HT-29 (cell line): ENCODE measurements at regions not wholly inside any gene's neighbourhood (a gene's known extent, or its start where the extent isn't known, plus 50 kb on each side); places are given as distances from the start of the nearest gene placed in this dataset.
"Not testable (repeated sequence)": the region's sequence is repeated elsewhere in the genome, so short reads cannot be mapped to it uniquely, and the experiment has no call there.

Experiments used
- DNase-seq: peaks from one replicate; pipeline ENCODE4 v3.0.0-alpha.2; 2015; ENCODE audit warnings: low spot score

DNA sequence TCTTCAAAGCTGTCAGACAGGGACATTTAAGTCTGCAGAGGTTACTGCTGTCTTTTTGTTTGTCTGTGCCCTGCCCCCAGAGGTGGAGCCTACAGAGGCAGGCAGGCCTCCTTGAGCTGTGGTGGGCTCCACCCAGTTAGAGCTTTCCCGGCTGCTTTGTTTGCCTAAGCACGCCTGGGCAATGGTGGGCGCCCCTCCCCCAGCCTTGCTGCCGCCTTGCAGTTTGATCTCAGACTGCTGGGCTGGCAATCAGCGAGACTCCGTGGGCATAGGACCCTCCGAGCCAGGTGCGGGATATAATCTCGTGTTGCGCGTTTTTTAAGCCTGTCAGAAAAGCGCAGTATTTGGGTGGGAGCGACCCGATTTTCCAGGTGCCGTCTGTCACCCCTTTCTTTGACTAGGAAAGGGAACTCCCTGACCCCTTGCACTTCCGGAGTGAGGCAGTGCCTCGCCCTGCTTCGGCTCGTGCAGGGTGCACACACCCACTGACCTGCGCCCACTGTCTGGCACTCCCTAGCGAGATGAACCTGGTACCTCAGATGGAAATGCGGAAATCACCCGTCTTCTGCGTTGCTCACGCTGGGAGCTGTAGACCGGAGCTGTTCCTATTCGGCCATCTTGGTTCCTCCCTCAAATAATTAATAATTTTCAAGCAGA is 1131.5 kb upstream of the ADGRL4 start:
- not testable (repeated sequence) for DNase-seq

DNA sequence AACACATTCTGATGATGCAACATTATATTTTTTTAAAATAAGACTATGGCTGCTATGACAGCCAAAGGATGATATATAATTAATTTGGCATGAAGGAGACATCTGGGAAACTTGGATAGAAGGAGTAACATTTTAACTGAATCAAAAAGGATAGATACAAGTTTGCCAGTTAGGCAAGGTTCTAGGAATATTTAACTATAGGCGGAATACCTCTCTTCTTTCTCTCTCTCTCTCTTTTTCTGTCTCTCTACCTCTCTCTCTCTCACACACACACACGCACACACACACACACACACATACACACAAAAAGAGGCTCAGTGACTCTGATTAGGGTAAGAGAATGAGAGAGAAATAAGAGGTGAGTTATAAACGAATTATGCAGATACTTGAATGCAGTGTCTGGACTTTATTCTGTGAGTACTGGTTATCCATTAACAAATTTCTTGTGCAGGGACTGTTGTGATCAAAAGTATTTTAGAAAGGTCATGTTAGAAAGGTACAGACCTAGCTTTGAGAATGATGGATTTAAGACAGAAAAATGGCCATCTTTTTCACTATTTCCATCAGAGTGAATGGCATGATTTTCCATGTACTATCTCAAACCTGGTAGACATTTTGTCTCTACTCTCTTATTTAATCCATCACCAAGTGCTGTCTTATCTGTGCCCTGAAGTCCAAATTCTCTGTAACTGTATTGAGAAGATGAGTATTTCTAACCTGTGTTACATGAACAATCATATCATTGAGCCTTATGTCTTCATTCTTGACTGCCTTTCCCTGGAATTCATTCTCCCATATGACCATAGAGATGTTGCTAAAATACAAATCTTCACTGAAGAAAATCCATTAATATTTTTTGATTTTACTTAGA is 1106.9 kb upstream of the ADGRL4 start:
- DNase-seq: no peak

- no peak for DNase-seq
These were observed 1094.6 kb upstream of the ADGRL4 start for GRCh38 chr1:80101159-80101558.

DNA sequence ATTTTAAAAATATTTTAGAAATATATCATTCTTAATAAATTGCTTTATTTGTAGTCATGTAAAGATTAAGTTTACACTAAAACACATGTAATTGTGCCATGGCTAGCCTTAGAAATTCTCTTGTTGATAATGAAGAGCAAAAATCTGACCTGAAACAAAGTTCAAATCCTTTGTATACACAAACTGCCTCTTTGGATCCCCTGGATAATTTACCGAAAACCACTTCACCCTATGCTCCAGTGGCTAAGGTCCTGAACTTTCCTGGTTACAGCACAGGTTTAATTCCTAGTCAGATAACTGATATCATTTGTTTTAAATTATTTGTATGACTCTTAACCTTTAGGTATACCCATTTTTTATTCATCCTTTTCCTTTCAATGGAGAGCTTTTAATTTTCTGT is 1093.2 kb upstream of the ADGRL4 start:
- no peak for DNase-seq

DNA sequence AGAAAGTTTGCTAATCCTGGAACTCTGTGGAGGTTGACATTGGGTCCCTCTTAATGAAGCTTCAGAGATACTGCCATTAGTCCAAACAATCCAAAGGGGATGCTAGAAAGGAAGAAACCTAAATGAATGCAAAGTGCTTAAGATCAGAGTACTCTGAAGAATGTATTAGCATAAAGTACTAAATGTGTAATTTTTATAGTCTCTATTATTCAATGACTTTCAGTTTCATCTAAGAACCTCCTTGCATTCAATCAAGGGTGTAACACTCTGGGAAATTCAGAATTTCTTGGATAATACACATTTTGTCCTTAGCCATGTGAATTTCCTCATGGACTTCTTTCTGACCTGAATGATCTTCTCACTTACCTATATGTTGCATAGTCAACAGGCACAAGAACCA is 1078.5 kb upstream of the ADGRL4 start:
- DNase-seq: no peak

GRCh38 chr1:80083892-80084291 is 1077.4 kb upstream of the ADGRL4 start:
- DNase-seq: no peak

- DNase-seq: no peak
These were observed 1069.9 kb upstream of the ADGRL4 start for GRCh38 chr1:80076469-80076868.

DNA sequence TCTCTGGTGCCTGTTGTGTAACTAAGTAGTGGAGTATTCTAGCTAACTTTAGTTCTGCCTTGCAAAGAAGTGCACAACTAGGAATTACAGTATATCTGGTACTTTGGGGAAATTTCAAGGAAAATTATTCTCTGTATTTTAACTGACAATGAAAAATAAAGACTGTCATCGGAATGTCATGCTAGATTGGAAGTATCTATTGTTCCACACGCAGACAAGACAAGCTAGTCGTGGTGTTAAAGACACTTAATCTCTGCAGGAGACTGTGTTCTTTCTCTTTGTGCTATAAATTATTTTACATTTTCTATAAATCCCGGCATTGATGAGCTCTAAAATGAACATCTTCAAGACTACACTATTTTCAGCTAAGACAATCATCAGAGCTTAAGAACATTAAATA is 1068.8 kb upstream of the ADGRL4 start:
- no peak for DNase-seq

- DNase-seq: no peak
These were observed 1066.0 kb upstream of the ADGRL4 start for GRCh38 chr1:80072563-80072962.

GRCh38 chr1:80066060-80066459 is 1059.5 kb upstream of the ADGRL4 start:
- DNase-seq: no peak

DNA sequence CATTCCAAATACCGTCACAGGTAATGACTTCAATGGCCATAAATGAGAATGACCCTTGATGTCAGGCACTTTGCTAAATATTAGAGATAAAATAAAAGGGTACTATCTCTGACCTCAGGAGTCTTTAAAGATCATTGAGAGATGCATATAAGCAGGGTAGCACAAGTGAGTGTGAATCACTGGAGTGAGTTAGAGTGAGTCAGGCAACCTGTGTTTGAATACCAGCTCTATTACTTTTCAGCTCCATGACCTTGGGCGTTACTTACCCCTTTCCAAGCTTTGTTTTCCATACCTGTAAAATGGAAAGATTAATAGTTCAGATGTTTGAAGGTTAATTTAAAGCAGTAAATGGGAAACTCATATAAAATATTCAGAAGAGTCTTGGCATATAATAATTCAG is 1058.0 kb upstream of the ADGRL4 start:
- DNase-seq: no peak

DNA sequence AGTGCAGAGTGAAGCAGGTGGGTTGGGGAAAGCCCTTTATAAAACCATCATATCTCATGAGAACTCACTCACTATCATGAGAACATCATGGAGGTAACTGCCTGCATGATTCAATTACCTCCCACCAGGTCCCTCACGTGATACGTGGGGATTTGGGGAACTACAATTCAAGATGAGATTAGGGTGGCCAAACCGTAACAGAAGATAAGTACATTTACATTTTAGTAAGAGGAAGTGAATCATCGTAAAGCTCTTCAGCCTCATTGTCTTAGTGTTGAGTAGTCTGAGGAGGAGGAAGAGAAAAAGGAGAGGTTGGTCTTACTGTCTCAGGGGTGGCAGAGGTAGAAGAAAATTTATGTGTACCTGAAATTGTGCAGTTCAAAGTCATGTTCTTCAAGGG is 1053.4 kb upstream of the ADGRL4 start:
- DNase-seq: no peak

- DNase-seq: no peak
These were observed 1049.6 kb upstream of the ADGRL4 start for GRCh38 chr1:80056179-80056578.

- peak; percentile 62 for DNase-seq
These were observed 1047.6 kb upstream of the ADGRL4 start for GRCh38 chr1:80054129-80054528.

DNA sequence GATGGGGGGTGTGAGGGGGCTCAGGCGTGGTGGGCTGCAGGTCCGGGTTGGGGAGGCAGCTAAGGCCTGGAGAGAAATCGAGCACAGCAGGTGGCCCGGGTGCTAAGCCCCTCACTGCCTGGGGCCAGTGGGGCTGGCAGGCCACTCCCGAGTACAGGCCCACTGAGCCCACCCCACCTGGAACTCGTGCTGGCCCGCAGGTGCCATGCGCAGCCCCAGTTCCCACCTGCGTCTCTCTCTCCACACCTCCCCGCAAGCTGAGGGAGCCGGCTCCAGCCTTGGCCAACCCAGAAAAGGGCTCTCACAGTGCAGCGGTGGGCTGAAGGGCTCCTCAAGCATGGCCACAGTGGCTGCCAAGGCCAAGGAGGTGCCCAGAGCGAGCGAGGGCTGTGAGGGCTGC is 1047.1 kb upstream of the ADGRL4 start:
- no peak for DNase-seq

DNA sequence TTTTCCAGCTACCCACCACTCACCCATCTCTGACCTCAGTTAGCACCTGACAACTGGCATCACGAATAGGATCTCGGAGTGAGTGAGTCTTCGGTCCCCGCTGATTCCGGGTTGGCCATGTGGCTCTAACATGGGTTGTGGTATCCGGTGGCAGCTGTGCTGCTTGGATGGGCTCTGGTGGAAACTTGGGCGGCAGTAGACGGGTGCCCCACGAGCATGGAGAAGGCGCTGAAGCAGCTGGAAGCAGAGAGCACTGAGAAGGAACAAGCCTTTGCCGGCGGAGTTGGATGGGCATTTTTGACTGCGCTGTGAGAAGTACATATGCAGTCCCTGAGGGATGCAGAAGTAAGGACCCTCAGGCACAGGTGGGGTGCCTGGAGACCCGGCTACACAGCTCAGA is 1044.0 kb upstream of the ADGRL4 start:
- no peak for DNase-seq

DNA sequence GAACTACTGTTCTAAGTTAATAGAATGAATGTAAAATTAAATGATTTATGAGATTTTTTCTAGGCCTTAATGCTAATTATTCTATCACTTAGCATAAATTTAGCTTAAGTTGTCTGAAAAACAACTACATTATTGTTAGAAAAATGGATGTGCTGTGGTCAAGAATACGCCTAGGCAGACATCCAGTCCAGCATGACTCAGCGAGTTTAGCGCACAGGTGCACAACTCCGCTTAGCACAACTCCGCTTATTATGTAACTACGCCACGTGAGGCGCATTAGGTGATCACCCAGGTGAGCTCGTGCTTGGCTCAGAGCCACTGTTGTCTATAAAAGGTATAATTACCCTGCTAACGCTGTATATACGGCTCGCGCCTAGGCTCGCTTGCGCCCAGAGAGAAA is 1043.6 kb upstream of the ADGRL4 start:
- no peak for DNase-seq

DNA sequence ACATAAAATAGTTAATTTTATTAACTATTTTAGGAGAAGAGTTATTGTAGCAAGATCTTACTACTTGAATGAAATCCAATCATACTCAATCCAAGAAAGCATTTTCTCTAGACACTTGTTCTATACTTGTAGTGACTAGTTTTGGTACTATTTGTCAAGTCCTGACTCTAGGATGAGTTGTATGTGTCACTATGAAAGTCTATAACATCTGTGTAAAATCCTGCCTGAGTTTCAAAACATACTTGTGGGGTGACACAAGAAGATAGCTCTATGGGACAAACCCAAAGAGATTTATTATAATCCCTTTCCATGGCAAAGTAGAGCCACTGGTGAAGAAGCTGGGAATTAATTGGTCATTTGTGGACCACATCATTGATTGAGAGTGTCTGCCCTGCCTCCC is 1042.2 kb upstream of the ADGRL4 start:
- DNase-seq: no peak

GRCh38 chr1:80047791-80048190 is 1041.3 kb upstream of the ADGRL4 start:
- DNase-seq: no peak

GRCh38 chr1:80044662-80045061 is 1038.1 kb upstream of the ADGRL4 start:
- DNase-seq: no peak

DNA sequence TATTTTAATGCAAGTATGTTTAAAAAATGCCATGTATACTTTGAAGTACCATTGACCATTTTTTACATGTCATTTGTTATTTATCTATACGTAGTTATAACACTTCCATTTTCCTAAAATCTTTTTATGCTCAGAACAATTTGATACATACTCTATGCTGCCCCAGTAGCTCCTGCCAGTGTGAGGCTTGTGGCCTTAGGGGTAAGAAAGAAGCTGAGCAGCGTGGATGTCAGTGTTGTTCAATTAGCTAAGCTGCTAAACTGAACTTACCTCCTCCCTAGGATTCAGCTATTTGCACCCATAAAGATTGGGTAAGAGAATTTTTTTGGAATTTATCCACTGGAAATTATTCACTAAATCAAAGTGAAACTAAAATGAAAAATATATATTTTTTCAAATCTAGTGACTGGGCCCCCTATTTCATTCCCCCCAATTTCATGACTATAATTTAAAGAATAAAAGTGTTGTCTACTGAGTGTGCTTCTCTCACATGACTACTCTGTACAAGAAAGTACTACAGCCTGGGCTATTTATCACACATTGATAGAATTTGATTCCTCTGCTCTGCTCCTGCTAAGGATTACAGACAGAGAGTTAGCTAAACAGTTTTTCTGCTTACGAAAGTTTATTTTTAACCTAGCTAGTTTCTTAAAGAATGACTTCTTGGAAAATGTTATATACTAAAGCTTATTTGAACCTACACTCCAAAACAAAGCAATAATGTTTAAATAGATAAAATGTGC is 1030.3 kb upstream of the ADGRL4 start:
- no peak for DNase-seq

GRCh38 chr1:80023358-80023757 is 1016.8 kb upstream of the ADGRL4 start:
- DNase-seq: no peak

DNA sequence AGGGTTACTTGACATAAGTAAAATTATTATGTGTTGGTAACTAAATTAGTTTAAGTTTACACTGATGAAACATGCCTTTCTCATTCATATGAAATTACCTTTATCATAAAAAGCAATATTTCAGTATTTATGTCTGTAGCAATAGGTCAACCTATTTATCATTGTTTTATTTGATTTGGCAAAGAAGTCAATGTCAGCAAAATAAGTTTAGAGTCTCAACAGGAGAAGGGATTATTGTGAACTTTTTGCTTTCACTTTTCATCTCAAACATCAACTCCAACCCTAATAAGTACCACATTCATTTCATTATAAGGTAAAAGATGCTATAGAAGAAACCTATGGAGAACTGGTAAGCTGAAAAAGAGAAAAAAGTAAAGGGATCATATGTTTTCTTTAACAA is 1015.4 kb upstream of the ADGRL4 start:
- DNase-seq: no peak
